Left lung (tissue), 4 donors: ENCODE measurements at regions not wholly inside any gene's neighbourhood (a gene's known extent, or its start where the extent isn't known, plus 50 kb on each side); places are given as distances from the start of the nearest gene placed in this dataset.

ENCODE experiments used
- ATAC-seq: fragments of 200-7000 bp; cut with Tn5 transposase; one replicate; pipeline ENCODE4 v1.9.1; 2020; ENCODE audit warnings: moderate library complexity
- DNase-seq, 4 donors: peaks; one replicate each; pipeline ENCODE4 v3.0.0-alpha.2; 2013 to 2020
- H3K27ac ChIP-seq, 2 donors: fragments of 200-600 bp; sonication (generic) in 1 of 2; one replicate each; pipeline versions ENCODE4 v1.5.0 to v1.8.0; 2020 to 2021
- H3K27me3 ChIP-seq, 2 donors: fragments of 200-600 bp; sonication (generic) in 1 of 2; one replicate each; pipeline versions ENCODE4 v1.5.0 to v1.8.0; 2020 to 2021
- H3K36me3 ChIP-seq, 2 donors: fragments of 200-600 bp; sonication (generic) in 1 of 2; one replicate each; pipeline versions ENCODE4 v1.5.0 to v1.8.0; 2020 to 2021
- H3K4me1 ChIP-seq, 2 donors: fragments of 200-600 bp; one replicate each; pipeline ENCODE4 v1.8.0; 2021
- H3K4me3 ChIP-seq, 2 donors: fragments of 200-600 bp; sonication (generic) in 1 of 2; one replicate each; pipeline versions ENCODE4 v1.5.0 to v1.8.0; 2020 to 2021; ENCODE audit warnings: mild to moderate bottlenecking in 1 of 2
- H3K9me3 ChIP-seq, 2 donors: fragments of 200-600 bp; sonication (generic) in 1 of 2; one replicate each; pipeline versions ENCODE4 v1.5.0 to v1.8.0; 2020 to 2021
- CTCF ChIP-seq, 2 donors: fragments of 200-600 bp; sonication (generic) in 1 of 2; IDR thresholded peaks; one replicate each; pipeline versions ENCODE4 v1.5.0 to v1.8.0; 2021; ENCODE audit warnings: antibody characterized with exemption in 2 of 2
- intact Hi-C, 2 donors: fragments of 100-400 bp; cut with DNase I; formaldehyde crosslinking; loops; one replicate each; pipeline versions ENCODE4 v1.11.2 to v1.14.2; 2022
- donor health status: DM: no; HTN: yes; CAD: no.
- donor health status: DM: no; HTN: no; CAD: no.

- H3K4me3 ChIP-seq, result no peak overlapping the region
- intact Hi-C loops, result no loop called here
- no peaks in the 10 kb centered on the region for H3K36me3 ChIP-seq
- DNase-seq, result no peak
- TF ChIP-seq CTCF (IDR thresholded peaks at IDR 0.05), result no peak
- H3K4me1 ChIP-seq, result no peaks in the 10 kb centered on the region
- no peak for ATAC-seq
- H3K27me3 ChIP-seq, result no peaks in the 10 kb centered on the region
- H3K27ac ChIP-seq, result no peak overlapping the region
- H3K9me3 ChIP-seq, result no peaks in the 10 kb centered on the region
Measured at GRCh38 chr5:66345281-66345680, 201.2 kb downstream of the SREK1 start.

DNA sequence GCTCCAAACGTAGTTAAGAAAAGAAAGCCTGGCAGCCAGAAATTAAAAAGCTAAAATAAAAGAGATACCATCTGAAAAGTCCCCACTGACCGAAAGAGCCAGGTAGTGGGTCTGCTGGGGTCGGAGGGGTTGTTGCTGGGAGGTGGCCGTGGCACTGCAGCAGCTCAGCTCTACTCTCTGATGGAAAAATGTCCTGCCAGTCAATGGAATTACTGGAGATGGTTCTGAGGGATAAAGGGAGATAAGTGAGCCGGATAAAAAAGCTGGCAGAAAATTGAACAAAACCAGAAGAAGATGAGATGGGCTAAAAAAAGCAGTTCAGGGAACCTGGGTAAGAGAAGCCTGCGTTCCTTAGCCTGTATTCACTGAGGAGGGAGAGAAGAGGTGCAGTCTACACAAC is 202.8 kb downstream of the SREK1 start:
- no peak overlapping the region for H3K4me3 ChIP-seq
- H3K27me3 ChIP-seq, result no peaks in the 10 kb centered on the region
- no peaks in the 10 kb centered on the region for H3K36me3 ChIP-seq
- H3K4me1 ChIP-seq, result peaks cover 0 to 7% of the 10 kb centered on the region in 2 donors
- ATAC-seq (no peak), DNase-seq (no peak)
- H3K9me3 ChIP-seq, result no peaks in the 10 kb centered on the region
- TF ChIP-seq CTCF (IDR thresholded peaks at IDR 0.05), result no peak
- H3K27ac ChIP-seq, result no peak overlapping the region
- intact Hi-C loops, result no loop called here

DNA sequence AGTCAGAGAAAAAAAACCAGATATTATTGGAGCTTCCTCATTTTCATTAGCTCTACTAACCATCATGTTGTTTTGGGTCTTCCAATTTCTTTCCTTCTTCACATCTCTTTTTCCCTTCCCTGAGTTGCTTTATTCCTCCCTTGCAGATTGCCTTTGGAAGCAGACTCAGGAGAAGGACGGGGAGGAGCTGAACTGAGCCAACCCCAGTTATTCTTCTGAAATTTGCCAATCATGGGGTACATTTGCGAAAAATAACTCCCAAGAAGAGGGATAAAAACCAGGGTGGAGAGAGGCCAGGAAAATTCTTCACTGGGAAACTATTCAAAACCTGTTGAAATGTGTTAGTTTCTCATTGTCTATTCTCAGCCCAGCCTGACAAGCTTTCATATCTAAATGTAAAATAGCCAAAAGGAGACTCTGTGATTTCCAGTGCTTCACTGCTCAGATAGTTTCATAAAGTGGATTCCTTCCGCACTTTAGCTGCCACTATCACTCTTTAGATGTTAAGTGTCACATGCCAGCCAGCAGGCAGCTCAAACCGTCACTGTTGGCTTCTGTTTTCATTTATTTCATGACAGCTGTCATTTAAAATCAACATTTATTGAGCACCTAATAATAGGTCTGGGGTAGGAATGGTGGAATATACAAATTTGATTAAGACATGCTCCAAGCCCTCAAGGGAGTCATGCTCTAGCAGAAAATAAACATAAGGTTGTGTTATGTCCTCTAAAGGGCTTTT is 204.5 kb downstream of the SREK1 start:
- Histone ChIP-seq H3K9me3 (no peaks in the 10 kb centered on the region), H3K36me3 (no peaks in the 10 kb centered on the region), H3K27me3 (no peaks in the 10 kb centered on the region), H3K4me1 (peaks cover 0 to 13% of the 10 kb centered on the region in 2 donors), H3K27ac (no peak overlapping the region), H3K4me3 (no peak overlapping the region)
- intact Hi-C loops, result no loop called here
- ATAC-seq (no peak), DNase-seq (no peak)
- no peak for TF ChIP-seq CTCF (IDR thresholded peaks at IDR 0.05)

DNA sequence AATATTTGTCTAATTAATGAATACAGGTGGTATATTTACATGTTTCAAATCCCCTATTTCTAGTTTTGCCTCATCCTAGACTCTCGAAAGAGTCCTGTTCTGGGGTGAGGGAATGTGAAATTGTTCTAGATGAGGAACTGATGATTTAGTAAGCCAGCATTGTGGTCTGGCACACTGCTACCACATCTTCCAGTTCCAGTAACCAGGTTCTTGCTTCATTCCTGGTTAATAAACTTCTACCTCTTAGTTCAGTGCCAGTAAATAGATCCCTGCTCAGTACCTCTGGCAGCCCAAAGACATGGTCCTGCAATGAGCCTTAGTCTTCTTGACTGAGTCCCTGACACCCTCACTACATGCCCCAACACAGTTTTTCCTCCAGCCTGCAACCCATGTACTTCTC is 207.7 kb downstream of the SREK1 start:
- H3K36me3 ChIP-seq, result no peaks in the 10 kb centered on the region
- no peaks in the 10 kb centered on the region for H3K27me3 ChIP-seq
- intact Hi-C loops, result no loop called here
- peaks cover 0 to 13% of the 10 kb centered on the region in 2 donors for H3K4me1 ChIP-seq
- H3K4me3 ChIP-seq, result no peak overlapping the region
- H3K9me3 ChIP-seq, result no peaks in the 10 kb centered on the region
- no peak for DNase-seq
- H3K27ac ChIP-seq, result peak overlapping the region in 1 of 2 donors; percentile 74
- ATAC-seq, result no peak
- no peak for TF ChIP-seq CTCF (IDR thresholded peaks at IDR 0.05)

GRCh38 chr5:66353186-66353585 is 209.1 kb downstream of the SREK1 start:
- no peak for DNase-seq
- H3K9me3 ChIP-seq, result no peaks in the 10 kb centered on the region
- H3K36me3 ChIP-seq, result no peaks in the 10 kb centered on the region
- no peak overlapping the region for H3K4me3 ChIP-seq
- ATAC-seq, result no peak
- no peak overlapping the region for H3K27ac ChIP-seq
- TF ChIP-seq CTCF (IDR thresholded peaks at IDR 0.05), result no peak
- intact Hi-C loops, result no loop called here
- no peaks in the 10 kb centered on the region for H3K27me3 ChIP-seq
- H3K4me1 ChIP-seq, result peaks cover 0 to 14% of the 10 kb centered on the region in 2 donors
